DMS153 (cell line): ENCODE measurements at regions not wholly inside any gene's neighbourhood (a gene's known extent, or its start where the extent isn't known, plus 50 kb on each side); places are given as distances from the start of the nearest gene placed in this dataset.

Experiments used
- DNase-seq: peaks from one replicate; lab custom pipeline; 2025; lab: John Stamatoyannopoulos, UW

- DNase-seq: no peak
Measured at GRCh38 chr20:39144757-39145156, 182.6 kb downstream of the DHX35 start.

- DNase-seq: no peak
Measured at GRCh38 chr20:39142407-39143096, 180.4 kb downstream of the DHX35 start.

GRCh38 chr20:39137299-39137698, 175.2 kb downstream of the DHX35 start:
- no peak for DNase-seq

- DNase-seq: no peak
Measured at GRCh38 chr20:39136798-39137197, 174.7 kb downstream of the DHX35 start.

- no peak for DNase-seq
Measured at GRCh38 chr20:39135885-39136544, 173.9 kb downstream of the DHX35 start.

GRCh38 chr20:39133201-39133600, 171.1 kb downstream of the DHX35 start:
- DNase-seq: peak; percentile 68

- DNase-seq: no peak
Measured at GRCh38 chr20:39132511-39132910, 170.4 kb downstream of the DHX35 start.

- DNase-seq: no peak
Measured at GRCh38 chr20:39132093-39132492, 169.9 kb downstream of the DHX35 start.

GRCh38 chr20:39130627-39131026, 168.5 kb downstream of the DHX35 start:
- DNase-seq: no peak

GRCh38 chr20:39129523-39129922, 167.4 kb downstream of the DHX35 start:
- DNase-seq: no peak

- no peak for DNase-seq
Measured at GRCh38 chr20:39124064-39124463, 161.9 kb downstream of the DHX35 start.

- DNase-seq: no peak
Measured at GRCh38 chr20:39123185-39123557, 161.0 kb downstream of the DHX35 start.

- DNase-seq: peak; percentile 33
Measured at GRCh38 chr20:39117491-39117890, 155.3 kb downstream of the DHX35 start.

GRCh38 chr20:39116020-39116419, 153.9 kb downstream of the DHX35 start:
- no peak for DNase-seq

- DNase-seq: peak; percentile 72
Measured at GRCh38 chr20:39112178-39112743, 150.1 kb downstream of the DHX35 start.

- no peak for DNase-seq
Measured at GRCh38 chr20:39111359-39112177, 149.4 kb downstream of the DHX35 start.

GRCh38 chr20:39110819-39111136, 148.6 kb downstream of the DHX35 start:
- DNase-seq: no peak

- peak; percentile 51 for DNase-seq
Measured at GRCh38 chr20:39109933-39110818, 148.0 kb downstream of the DHX35 start.

- DNase-seq: no peak
Measured at GRCh38 chr20:39108746-39109145, 146.6 kb downstream of the DHX35 start.

GRCh38 chr20:39107741-39108140, 145.6 kb downstream of the DHX35 start:
- no peak for DNase-seq

GRCh38 chr20:39106791-39107190, 144.6 kb downstream of the DHX35 start:
- no peak for DNase-seq

GRCh38 chr20:39105551-39105950, 143.4 kb downstream of the DHX35 start:
- no peak for DNase-seq
